ENCODE measurements at regions not wholly inside any gene's neighbourhood (a gene's known extent, or its start where the extent isn't known, plus 50 kb on each side); places are given as distances from the start of the nearest gene placed in this dataset.

- H3K79me2 ChIP-seq (ENCODE audit: insufficient read depth, low read length) = no peaks in the 10 kb centered on the region
- WGBS (ENCODE audit: extremely low coverage, insufficient read length, low lambda C conversion rate) = no CpG with 5 or more reads among the region's 2 CpGs
- Mint-ChIP-seq H3K4me1 (peaks cover 53% of the 10 kb centered on the region in 2 experiments), H3K36me3 (ENCODE audit: insufficient read depth in 1 of 3, low read depth in 3 of 3) (no peaks in the 10 kb centered on the region), H3K9me3 (no peaks in the 10 kb centered on the region), H3K27ac (0 out of 7 replicates have a peak overlapping the region, but pooled peaks of 1 of the 3 experiments have one; percentile 50), H3K27me3 (ENCODE audit: low read depth) (no peaks in the 10 kb centered on the region), H3K4me3 (no peak overlapping the region)
- H4K8ac ChIP-seq (replicated peaks; ENCODE audit: insufficient read length, low read depth, low read length) = no peak overlapping the region
- H3K27ac ChIP-seq (ENCODE audit: insufficient read length, low read depth, low read length) = no peak overlapping the region
- H3K79me1 ChIP-seq (ENCODE audit: insufficient read depth, low read depth, low read length, poor library complexity, severe bottlenecking) = no peaks in the 10 kb centered on the region
- H3K27me3 ChIP-seq (ENCODE audit: insufficient read depth, low read length) = no peaks in the 10 kb centered on the region
- no peaks in the 10 kb centered on the region for H3K9me3 ChIP-seq (ENCODE audit: control insufficient read depth, low read depth, low read length)
- no peak overlapping the region for H2BK15ac ChIP-seq (ENCODE audit: low read depth, low read length)
- H3K23ac ChIP-seq (ENCODE audit: insufficient read length, low read depth, low read length) = no peak overlapping the region
- no peaks in the 10 kb centered on the region for H3K23me2 ChIP-seq (ENCODE audit: insufficient read length, low read depth, low read length, poor library complexity, severe bottlenecking)
- no peak overlapping the region for H2AK5ac ChIP-seq (ENCODE audit: insufficient read length, low read length)
- no peak overlapping the region for H3K56ac ChIP-seq (ENCODE audit: insufficient read length, low read depth, low read length)
- no peak overlapping the region for H3K9ac ChIP-seq (ENCODE audit: extremely low read depth, insufficient read length, low read length)
- no peak overlapping the region for H2BK12ac ChIP-seq (ENCODE audit: insufficient read length, low read depth, low read length)
- no peak overlapping the region for H3K18ac ChIP-seq (ENCODE audit: insufficient read length, low read depth, low read length)
- no peak overlapping the region for H3K14ac ChIP-seq (ENCODE audit: insufficient read depth, low read length)
- DNase-seq = no peak
- no peak overlapping the region for H4K5ac ChIP-seq (ENCODE audit: insufficient read length, low read depth, low read length)
- peaks cover 2% of the 10 kb centered on the region; the same call in 1 of the 2 replicates for H3K4me1 ChIP-seq (ENCODE audit: insufficient read depth, low read length)
- no peak overlapping the region for H2BK120ac ChIP-seq (ENCODE audit: low read depth, low read length, poor library complexity, severe bottlenecking)
- no peak overlapping the region for H2AFZ ChIP-seq (ENCODE audit: low read length)
- no peak overlapping the region for H3K4ac ChIP-seq (ENCODE audit: low read depth, low read length)
- no peak overlapping the region for H2BK20ac ChIP-seq (ENCODE audit: low read depth, low read length, poor library complexity, severe bottlenecking)
- H3K4me2 ChIP-seq (ENCODE audit: insufficient read depth, insufficient read length, low read length) = no peak overlapping the region
- H4K20me1 ChIP-seq (ENCODE audit: control insufficient read depth, insufficient read depth, insufficient read length) = no peaks in the 10 kb centered on the region
- H3T11ph ChIP-seq (ENCODE audit: low read length) = no peak overlapping the region
- H4K91ac ChIP-seq (ENCODE audit: insufficient read length, low read depth, low read length) = no peak overlapping the region
- no peak for TF ChIP-seq CTCF (conservative IDR thresholded peaks at IDR 0.05)
- no peak overlapping the region for H2BK5ac ChIP-seq (ENCODE audit: insufficient read length, low read length)
These were observed 162.0 kb upstream of the LAMA2 start for GRCh38 chr6:128720891-128721290.
